C4-2B (cell line): ENCODE measurements at regions not wholly inside any gene's neighbourhood (a gene's known extent, or its start where the extent isn't known, plus 50 kb on each side); places are given as distances from the start of the nearest gene placed in this dataset.

Source experiments
- CTCF ChIP-seq: fragments of 450-650 bp; conservative IDR thresholded peaks from 2 replicates; pipeline ENCODE4 v1.5.1; 2017; ENCODE audit warnings: mild to moderate bottlenecking
- ZFX ChIP-seq: fragments of 450-650 bp; IDR thresholded peaks from 2 replicates; pipeline ENCODE4 v1.6.1; 2017

DNA sequence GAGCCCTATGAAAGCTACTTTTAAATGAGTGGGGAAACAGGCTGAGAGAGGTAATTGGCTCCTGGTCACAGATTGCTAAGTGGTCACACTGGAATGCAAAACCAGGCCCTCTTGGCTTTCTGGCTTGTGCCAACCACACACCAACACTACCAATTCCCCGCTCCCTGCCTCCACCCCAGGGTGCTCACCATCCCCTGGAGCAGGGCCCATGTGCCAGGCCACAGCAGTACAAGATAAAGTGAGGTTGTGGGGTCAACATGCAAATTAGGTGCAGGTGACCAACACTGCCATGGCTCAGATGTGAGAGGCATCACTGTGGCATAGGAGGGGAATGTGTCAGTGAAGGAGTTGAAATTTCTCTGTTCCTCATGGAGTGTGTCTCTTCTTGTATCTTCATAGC lies 312.5 kb downstream of the MYCN start:
- TF ChIP-seq CTCF (no peak), ZFX (no peak)
